Prostate gland (tissue), 2 donors: ENCODE measurements at regions not wholly inside any gene's neighbourhood (a gene's known extent, or its start where the extent isn't known, plus 50 kb on each side); places are given as distances from the start of the nearest gene placed in this dataset.

Source experiments
- CTCF ChIP-seq, 4 experiments: fragments of 200-600 bp in 2 of 4; fragments of 450-650 bp in 2 of 4; sonication (generic) in 2 of 4; IDR thresholded peaks; 1 replicate in 3 of 4; 2 replicates in 1 of 4; pipeline ENCODE4 v1.5.1; 2016 to 2019; ENCODE audit warnings: antibody characterized with exemption in 4 of 4, mild to moderate bottlenecking in 2 of 4, moderate library complexity in 2 of 4
- POLR2A ChIP-seq: fragments of 450-650 bp; IDR thresholded peaks from one replicate; pipeline ENCODE4 v1.6.1; 2016; ENCODE audit warnings: antibody characterized with exemption, mild to moderate bottlenecking
- POLR2AphosphoS5 ChIP-seq: sonication (generic); formaldehyde crosslinking; IDR thresholded peaks from one replicate; pipeline ENCODE4 v1.6.1; 2017; ENCODE audit warnings: antibody characterized with exemption

GRCh38 chr6:28615955-28616747 is 90.5 kb downstream of the GPX5 start:
- no peak for TF ChIP-seq POLR2AphosphoS5
- no peak for TF ChIP-seq CTCF (IDR thresholded peaks at IDR 0.05)
- no peak for TF ChIP-seq POLR2A
